Endodermal cell (in vitro differentiated cells): ENCODE measurements at regions not wholly inside any gene's neighbourhood (a gene's known extent, or its start where the extent isn't known, plus 50 kb on each side); places are given as distances from the start of the nearest gene placed in this dataset.

Source experiments
- DNase-seq: peaks from one replicate; pipeline ENCODE4 v3.0.0-alpha.2; 2017
- H3K27ac ChIP-seq: 2 replicates; pipeline ENCODE4 v1.5.1; 2013; ENCODE audit warnings: mild to moderate bottlenecking, low read depth, low read length, moderate library complexity
- H3K27me3 ChIP-seq: 2 replicates; pipeline ENCODE4 v1.6.1; 2013; ENCODE audit warnings: mild to moderate bottlenecking, low read length, moderate library complexity; ENCODE audit not compliant: insufficient read depth, control insufficient read depth, poor library complexity, severe bottlenecking
- H3K36me3 ChIP-seq: 2 replicates; pipeline ENCODE4 v1.7.0; 2013; ENCODE audit warnings: mild to moderate bottlenecking, low read length, moderate library complexity; ENCODE audit not compliant: control insufficient read depth, insufficient read depth
- H3K4me1 ChIP-seq: one replicate; pipeline ENCODE4 v1.7.0; 2013; ENCODE audit warnings: low read length; ENCODE audit not compliant: control insufficient read depth, insufficient read depth
- H3K4me3 ChIP-seq: 2 replicates; pipeline ENCODE4 v1.5.1; 2013; ENCODE audit warnings: mild to moderate bottlenecking, low read length, moderate library complexity
- H3K9ac ChIP-seq: 2 replicates; pipeline ENCODE4 v1.6.1; 2013; ENCODE audit warnings: mild to moderate bottlenecking, low read length, moderate library complexity; ENCODE audit not compliant: poor library complexity, severe bottlenecking; ENCODE audit errors: extremely low read depth
- H3K9me3 ChIP-seq: 2 replicates; pipeline ENCODE4 v1.6.1; 2013; ENCODE audit warnings: mild to moderate bottlenecking, low read length, moderate library complexity; ENCODE audit not compliant: control insufficient read depth
- H3K27ac Mint-ChIP-seq: 2 replicates; pipeline ENCODE4 v1.8.0; 2020; ENCODE audit warnings: mixed read lengths
- H3K27me3 Mint-ChIP-seq: 2 replicates; pipeline ENCODE4 v1.8.0; 2021; ENCODE audit warnings: mild to moderate bottlenecking, mixed read lengths; ENCODE audit not compliant: insufficient read depth
- H3K36me3 Mint-ChIP-seq: 2 replicates; pipeline ENCODE4 v1.8.0; 2020; ENCODE audit warnings: low read depth, mixed read lengths
- H3K4me1 Mint-ChIP-seq: 2 replicates; pipeline ENCODE4 v1.8.0; 2020; ENCODE audit warnings: mixed read lengths
- H3K4me3 Mint-ChIP-seq: 2 replicates; pipeline ENCODE4 v1.8.0; 2020; ENCODE audit warnings: mild to moderate bottlenecking, moderate library complexity, mixed read lengths
- H3K9me3 Mint-ChIP-seq: 2 replicates; pipeline ENCODE4 v1.8.0; 2020; ENCODE audit warnings: mild to moderate bottlenecking, mixed read lengths
- WGBS, 2 experiments: methylation state at CpG; one replicate each; pipeline versions ENCODE4 v1.1.5 to v1.1.7; 2013; ENCODE audit warnings: missing lambda C conversion rate in 2 of 2, mixed read lengths in 1 of 2; ENCODE audit not compliant: insufficient coverage in 1 of 2, insufficient read length in 1 of 2; 5-methylcytosine and 5-hydroxymethylcytosine counted together
- TF ChIP-seq, protein P1 (sequence below): fragments of 200-600 bp; sonication (generic); conservative IDR thresholded peaks from 2 replicates; pipeline ENCODE4 v1.5.0; 2021; ENCODE audit warnings: antibody characterized with exemption, mild to moderate bottlenecking

GRCh38 chr9:107922260-107922659 lies 432.7 kb upstream of the KLF4 start:
- no peaks in the 10 kb centered on the region for H3K36me3 ChIP-seq
- no peak overlapping the region for H3K27ac ChIP-seq
- Mint-ChIP-seq H3K36me3 (no peaks in the 10 kb centered on the region), H3K27me3 (peaks cover 44% of the 10 kb centered on the region), H3K27ac (no peak overlapping the region), H3K4me3 (no peak overlapping the region), H3K4me1 (no peaks in the 10 kb centered on the region), H3K9me3 (peaks cover 8% of the 10 kb centered on the region)
- H3K9ac ChIP-seq: no peak overlapping the region
- H3K4me1 ChIP-seq: no peaks in the 10 kb centered on the region
- H3K9me3 ChIP-seq: no peaks in the 10 kb centered on the region
- H3K4me3 ChIP-seq: no peak overlapping the region
- TF ChIP-seq, protein P1, sequence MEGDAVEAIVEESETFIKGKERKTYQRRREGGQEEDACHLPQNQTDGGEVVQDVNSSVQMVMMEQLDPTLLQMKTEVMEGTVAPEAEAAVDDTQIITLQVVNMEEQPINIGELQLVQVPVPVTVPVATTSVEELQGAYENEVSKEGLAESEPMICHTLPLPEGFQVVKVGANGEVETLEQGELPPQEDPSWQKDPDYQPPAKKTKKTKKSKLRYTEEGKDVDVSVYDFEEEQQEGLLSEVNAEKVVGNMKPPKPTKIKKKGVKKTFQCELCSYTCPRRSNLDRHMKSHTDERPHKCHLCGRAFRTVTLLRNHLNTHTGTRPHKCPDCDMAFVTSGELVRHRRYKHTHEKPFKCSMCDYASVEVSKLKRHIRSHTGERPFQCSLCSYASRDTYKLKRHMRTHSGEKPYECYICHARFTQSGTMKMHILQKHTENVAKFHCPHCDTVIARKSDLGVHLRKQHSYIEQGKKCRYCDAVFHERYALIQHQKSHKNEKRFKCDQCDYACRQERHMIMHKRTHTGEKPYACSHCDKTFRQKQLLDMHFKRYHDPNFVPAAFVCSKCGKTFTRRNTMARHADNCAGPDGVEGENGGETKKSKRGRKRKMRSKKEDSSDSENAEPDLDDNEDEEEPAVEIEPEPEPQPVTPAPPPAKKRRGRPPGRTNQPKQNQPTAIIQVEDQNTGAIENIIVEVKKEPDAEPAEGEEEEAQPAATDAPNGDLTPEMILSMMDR: no peak
- peaks cover 48% of the 10 kb centered on the region for H3K27me3 ChIP-seq
- WGBS, 2 experiments: 100% methylated on average over 1 of the region's 1 CpG; no CpG with 5 or more reads in 1 of the 2 experiments
- no peak for DNase-seq

- no peak overlapping the region for H3K4me3 Mint-ChIP-seq
- Histone ChIP-seq H3K27me3 (peaks cover 39% of the 10 kb centered on the region), H3K27ac (no peak overlapping the region), H3K9ac (no peak overlapping the region), H3K4me1 (no peaks in the 10 kb centered on the region), H3K36me3 (no peaks in the 10 kb centered on the region), H3K9me3 (no peaks in the 10 kb centered on the region), H3K4me3 (no peak overlapping the region)
- no peaks in the 10 kb centered on the region for H3K4me1 Mint-ChIP-seq
- DNase-seq: no peak
- peaks cover 29% of the 10 kb centered on the region for H3K27me3 Mint-ChIP-seq
- TF ChIP-seq, protein P1: no peak
- no peak overlapping the region for H3K27ac Mint-ChIP-seq
- WGBS, 2 experiments: 94 to 96% methylated on average over 5 to 6 of the region's 6 CpGs
- peaks cover 2% of the 10 kb centered on the region for H3K36me3 Mint-ChIP-seq
- H3K9me3 Mint-ChIP-seq: peaks cover 11% of the 10 kb centered on the region
These were observed 429.7 kb upstream of the KLF4 start for GRCh38 chr9:107919263-107919662.

DNA sequence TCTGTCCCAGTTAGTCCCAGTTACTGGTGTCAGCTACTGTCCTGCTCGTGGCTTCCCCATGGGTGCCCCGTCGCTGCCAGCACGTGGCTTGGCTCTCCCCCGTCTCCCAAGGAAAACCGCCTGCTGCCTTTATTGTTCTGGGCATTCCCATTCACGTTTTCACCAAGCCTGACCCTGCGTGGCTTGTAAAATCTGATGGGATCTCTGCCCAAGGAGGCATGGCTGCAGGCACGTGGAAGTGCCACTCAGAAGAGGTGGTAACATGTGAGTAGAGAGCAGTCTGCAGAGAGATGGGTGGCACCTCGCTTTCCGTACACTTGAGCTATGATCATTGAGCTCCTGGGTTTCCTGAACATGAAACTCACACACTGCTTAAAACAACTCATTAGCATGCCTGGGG lies 429.2 kb upstream of the KLF4 start:
- no peak overlapping the region for H3K4me3 ChIP-seq
- H3K4me1 Mint-ChIP-seq: no peaks in the 10 kb centered on the region
- no peak overlapping the region for H3K9ac ChIP-seq
- H3K4me3 Mint-ChIP-seq: no peak overlapping the region
- H3K36me3 Mint-ChIP-seq: peaks cover 2% of the 10 kb centered on the region
- no peak overlapping the region for H3K27ac ChIP-seq
- WGBS, 2 experiments: 83 to 90% methylated on average over 10 to 11 of the region's 11 CpGs
- H3K27me3 ChIP-seq: peaks cover 36% of the 10 kb centered on the region
- TF ChIP-seq, protein P1: no peak
- no peaks in the 10 kb centered on the region for H3K4me1 ChIP-seq
- no peaks in the 10 kb centered on the region for H3K36me3 ChIP-seq
- peaks cover 11% of the 10 kb centered on the region for H3K9me3 Mint-ChIP-seq
- peaks cover 28% of the 10 kb centered on the region for H3K27me3 Mint-ChIP-seq
- no peaks in the 10 kb centered on the region for H3K9me3 ChIP-seq
- no peak overlapping the region for H3K27ac Mint-ChIP-seq
- DNase-seq: no peak
